Liver (tissue), 7 donors: ENCODE measurements at regions not wholly inside any gene's neighbourhood (a gene's known extent, or its start where the extent isn't known, plus 50 kb on each side); places are given as distances from the start of the nearest gene placed in this dataset.

Source experiments
- DNase-seq: peaks from one replicate; pipeline ENCODE4 v3.0.0-alpha.2; 2017; ENCODE audit warnings: low spot score
- H3K27ac ChIP-seq, 2 donors: one replicate each; pipeline ENCODE4 v1.7.0; 2013; ENCODE audit warnings: inconsistent platforms in 2 of 2, low read length in 2 of 2, control low read depth in 1 of 2, low read depth in 1 of 2, mild to moderate bottlenecking in 1 of 2
- H3K27me3 ChIP-seq, 4 donors: one replicate each; pipeline versions ENCODE4 v1.6.1 to v1.7.0; 2013; ENCODE audit warnings: low read length in 3 of 4, inconsistent platforms in 1 of 4, mild to moderate bottlenecking in 1 of 4, moderate library complexity in 1 of 4; ENCODE audit not compliant: control insufficient read depth in 4 of 4, insufficient read depth in 4 of 4
- H3K36me3 ChIP-seq, 4 donors: one replicate each; pipeline versions ENCODE4 v1.6.1 to v1.7.0; 2013; ENCODE audit warnings: low read length in 3 of 4, mild to moderate bottlenecking in 3 of 4, low read depth in 1 of 4, moderate library complexity in 1 of 4; ENCODE audit not compliant: control insufficient read depth in 4 of 4, insufficient read depth in 3 of 4
- H3K4me1 ChIP-seq, 4 donors: one replicate each; pipeline versions ENCODE4 v1.6.1 to v1.7.0; 2013; ENCODE audit warnings: low read length in 3 of 4, mild to moderate bottlenecking in 3 of 4, moderate library complexity in 1 of 4; ENCODE audit not compliant: control insufficient read depth in 4 of 4, insufficient read depth in 4 of 4
- H3K4me3 ChIP-seq, 3 donors: one replicate each; pipeline versions ENCODE4 v1.6.1 to v1.7.0; 2013; ENCODE audit warnings: low read length in 3 of 3, control low read depth in 1 of 3, low read depth in 1 of 3, mild to moderate bottlenecking in 1 of 3
- H3K9ac ChIP-seq, 2 donors: one replicate each; pipeline ENCODE4 v1.7.0; 2013; ENCODE audit warnings: low read length in 2 of 2, mild to moderate bottlenecking in 2 of 2, moderate library complexity in 2 of 2, control low read depth in 1 of 2, low read depth in 1 of 2
- H3K9me3 ChIP-seq, 4 donors: one replicate each; pipeline versions ENCODE4 v1.6.1 to v1.7.0; 2013; ENCODE audit warnings: low read length in 3 of 4; ENCODE audit not compliant: control insufficient read depth in 4 of 4
- EGR1 ChIP-seq, 2 donors: IDR thresholded peaks; 2 replicates each; pipeline ENCODE4 v1.6.1; 2016 to 2018; ENCODE audit warnings: antibody characterized with exemption in 2 of 2, low read depth in 2 of 2
- FOXA2 ChIP-seq: IDR thresholded peaks from 2 replicates; pipeline ENCODE4 v1.6.1; 2016; ENCODE audit warnings: antibody characterized with exemption
- SP1 ChIP-seq: IDR thresholded peaks from 2 replicates; pipeline ENCODE4 v1.6.1; 2018; ENCODE audit warnings: antibody characterized with exemption, mild to moderate bottlenecking
- WGBS: extraction: QIAGEN DNeasy Blood & Tissue Kit; methylation state at CpG from one replicate; pipeline ENCODE4 v1.1.7; 2013; 5-methylcytosine and 5-hydroxymethylcytosine counted together
- donor health status: healthy.
- donor health status: healthy.
- donor health status: healthy.
- donor health status: healthy.

DNA sequence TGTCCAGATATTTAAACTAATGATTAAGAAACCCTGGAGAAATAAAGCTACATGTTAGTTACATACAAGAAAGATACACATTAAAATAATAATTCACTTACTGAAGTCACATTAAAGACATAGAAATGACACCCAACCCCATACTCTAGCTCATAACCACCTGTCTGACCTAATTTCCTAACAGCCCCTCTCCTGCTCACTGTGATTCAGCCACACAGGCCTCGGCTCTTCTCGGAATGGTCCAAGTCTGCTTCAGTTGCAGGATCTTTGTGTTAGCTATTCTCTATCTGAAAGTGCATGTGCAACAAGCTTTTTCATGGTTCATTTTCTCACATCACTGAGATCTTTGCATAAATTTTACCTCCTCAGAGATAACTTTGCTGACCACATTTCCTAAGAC is 209.8 kb downstream of the TM2D1 start:
- TF ChIP-seq FOXA2 (no peak), SP1 (no peak), EGR1 (IDR thresholded peaks at IDR 0.05; ENCODE audit: low read depth in 2 of 2) (no peak)

More for the DNA sequence above, 209.8 kb downstream of the TM2D1 start:
- peaks cover 0 to 5% (median 2%) of the 10 kb centered on the region in 4 donors for H3K9me3 ChIP-seq
- no peak for DNase-seq
- H3K4me3 ChIP-seq, result no peak overlapping the region
- no peaks in the 10 kb centered on the region for H3K4me1 ChIP-seq
- WGBS, result 89% methylated on average over 2 of the region's 2 CpGs
- H3K9ac ChIP-seq, result no peak overlapping the region
- no peaks in the 10 kb centered on the region for H3K27me3 ChIP-seq
- no peaks in the 10 kb centered on the region for H3K36me3 ChIP-seq
- H3K27ac ChIP-seq, result no peak overlapping the region
